ENCODE measurements at regions not wholly inside any gene's neighbourhood (a gene's known extent, or its start where the extent isn't known, plus 50 kb on each side); places are given as distances from the start of the nearest gene placed in this dataset.

GRCh38 chr9:79382458-79382857, 189.3 kb upstream of the TLE4 start:
- TF ChIP-seq EZH2phosphoT487 (conservative IDR thresholded peaks at IDR 0.05; ENCODE audit: low read length) (no peak), CTCF (IDR thresholded peaks at IDR 0.05; ENCODE audit: insufficient read depth, low read length, poor library complexity, severe bottlenecking) (no peak)
